WTC11 (cell line): ENCODE measurements at regions not wholly inside any gene's neighbourhood (a gene's known extent, or its start where the extent isn't known, plus 50 kb on each side); places are given as distances from the start of the nearest gene placed in this dataset.

ENCODE experiments used
- ATAC-seq: fragments of 200-7000 bp; cut with Tn5 transposase; 2 replicates; pipeline ENCODE4 v1.10.0; 2021; ENCODE audit warnings: mild to moderate bottlenecking, moderate library complexity
- CTCF ChIA-PET: fragments of 300-600 bp; sonication (Branson Sonifier 250); formaldehyde crosslinking; loops from one replicate; lab custom pipeline; 2021; ENCODE audit warnings: antibody characterized with exemption; lab: Charles Lee
- POLR2A ChIA-PET: fragments of 350-600 bp; sonication (Branson Sonifier 250); formaldehyde crosslinking; loops from one replicate; lab custom pipeline; 2021; ENCODE audit warnings: antibody characterized with exemption; lab: Charles Lee
- DNase-seq: peaks from one replicate; pipeline ENCODE4 v3.0.0; 2021; ENCODE audit warnings: low spot score
- H3K27ac Mint-ChIP-seq: 2 replicates; pipeline ENCODE4 v1.8.0; 2021; ENCODE audit warnings: mixed read lengths
- H3K27me3 Mint-ChIP-seq: 2 replicates; pipeline ENCODE4 v1.8.0; 2021; ENCODE audit warnings: low read depth, mild to moderate bottlenecking, moderate library complexity, mixed read lengths
- H3K36me3 Mint-ChIP-seq: 2 replicates; pipeline ENCODE4 v1.8.0; 2021; ENCODE audit warnings: mixed read lengths
- H3K4me1 Mint-ChIP-seq: 2 replicates; pipeline ENCODE4 v1.8.0; 2022; ENCODE audit warnings: mixed read lengths
- H3K4me3 Mint-ChIP-seq: 2 replicates; pipeline ENCODE4 v1.8.0; 2021; ENCODE audit warnings: mild to moderate bottlenecking, moderate library complexity, mixed read lengths
- H3K9me3 Mint-ChIP-seq: 2 replicates; pipeline ENCODE4 v1.8.0; 2021; ENCODE audit warnings: mixed read lengths
- AFF4 ChIP-seq: sonication (generic); formaldehyde crosslinking; IDR thresholded peaks from 2 replicates; pipeline ENCODE4 v1.8.1; 2023; ENCODE audit warnings: mild to moderate bottlenecking, missing genetic modification reagents, borderline replicate concordance
- E2F5 ChIP-seq: sonication (generic); formaldehyde crosslinking; IDR thresholded peaks from 2 replicates; pipeline ENCODE4 v1.8.1; 2022; ENCODE audit warnings: mild to moderate bottlenecking, moderate library complexity, missing genetic modification reagents
- ERG ChIP-seq: fragments of 250-450 bp; sonication (Bioruptor Pico); IDR thresholded peaks from 2 replicates; pipeline ENCODE4 v1.8.0; 2021; ENCODE audit warnings: mild to moderate bottlenecking
- ESRRA ChIP-seq: sonication (generic); formaldehyde crosslinking; IDR thresholded peaks from 2 replicates; pipeline ENCODE4 v1.8.1; 2022; ENCODE audit warnings: mild to moderate bottlenecking, missing genetic modification reagents, borderline replicate concordance
- ETV6 ChIP-seq: sonication (generic); formaldehyde crosslinking; IDR thresholded peaks from 2 replicates; pipeline ENCODE4 v1.8.1; 2022; ENCODE audit warnings: mild to moderate bottlenecking, missing genetic modification reagents
- GABPB1 ChIP-seq: sonication (generic); formaldehyde crosslinking; IDR thresholded peaks from 2 replicates; pipeline ENCODE4 v1.8.1; 2023; ENCODE audit warnings: mild to moderate bottlenecking, missing genetic modification reagents
- GRHL2 ChIP-seq: fragments of 250-450 bp; sonication (Bioruptor Pico); IDR thresholded peaks from 2 replicates; pipeline ENCODE4 v1.8.0; 2022; ENCODE audit warnings: mild to moderate bottlenecking, moderate library complexity; ENCODE audit not compliant: insufficient replicate concordance, severe bottlenecking
- NFE2L1 ChIP-seq: sonication (generic); formaldehyde crosslinking; IDR thresholded peaks from 2 replicates; pipeline ENCODE4 v1.8.1; 2023; ENCODE audit warnings: missing genetic modification reagents
- NR2C2 ChIP-seq: sonication (generic); formaldehyde crosslinking; IDR thresholded peaks from 2 replicates; pipeline ENCODE4 v1.8.0; 2022; ENCODE audit warnings: mild to moderate bottlenecking, missing genetic modification reagents
- NR3C1 ChIP-seq: sonication (generic); formaldehyde crosslinking; conservative IDR thresholded peaks from 2 replicates; pipeline ENCODE4 v1.8.1; 2023; ENCODE audit warnings: low read depth, mild to moderate bottlenecking, missing genetic modification reagents
- SMAD3 ChIP-seq: sonication (generic); formaldehyde crosslinking; IDR thresholded peaks from 2 replicates; pipeline ENCODE4 v1.8.0; 2022; ENCODE audit warnings: missing genetic modification reagents, mild to moderate bottlenecking, borderline replicate concordance
- SOX15 ChIP-seq: fragments of 250-450 bp; sonication (Bioruptor Pico); IDR thresholded peaks from 2 replicates; pipeline ENCODE4 v1.9.0; 2021; ENCODE audit warnings: mild to moderate bottlenecking
- TEAD4 ChIP-seq: sonication (generic); formaldehyde crosslinking; IDR thresholded peaks from 2 replicates; pipeline ENCODE4 v1.8.0; 2022; ENCODE audit warnings: mild to moderate bottlenecking, missing genetic modification reagents
- ZNF232 ChIP-seq: sonication (generic); formaldehyde crosslinking; IDR thresholded peaks from 2 replicates; pipeline ENCODE4 v1.8.0; 2022; ENCODE audit warnings: mild to moderate bottlenecking, missing genetic modification reagents
- ZNF281 ChIP-seq: sonication (generic); formaldehyde crosslinking; IDR thresholded peaks from 2 replicates; pipeline ENCODE4 v1.8.0; 2023; ENCODE audit warnings: mild to moderate bottlenecking, missing genetic modification reagents
- ZSCAN18 ChIP-seq: fragments of 250-450 bp; sonication (Bioruptor Pico); IDR thresholded peaks from 2 replicates; pipeline ENCODE4 v2.1.2; 2022; ENCODE audit warnings: mild to moderate bottlenecking, moderate library complexity

GRCh38 chr10:78260141-78260540 is 226.5 kb downstream of the RPS24 start (continued):
- TF ChIP-seq AFF4 (CRISPR knock-in tag) (no peak), ESRRA (CRISPR knock-in tag) (no peak)

GRCh38 chr10:78260680-78261079 is 227.0 kb downstream of the RPS24 start:
- Mint-ChIP-seq H3K36me3 (no peaks in the 10 kb centered on the region), H3K9me3 (no peaks in the 10 kb centered on the region), H3K27me3 (peaks cover 4% of the 10 kb centered on the region; the same call in 1 of the 2 replicates), H3K4me1 (no peaks in the 10 kb centered on the region), H3K27ac (no peak overlapping the region), H3K4me3 (no peak overlapping the region)
- POLR2A ChIA-PET, result no interaction called here
- TF ChIP-seq ZSCAN18 (CRISPR knock-in tag) (no peak), NR3C1 (CRISPR knock-in tag) (no peak), GABPB1 (CRISPR knock-in tag) (no peak), SOX15 (CRISPR knock-in tag) (no peak), ERG (CRISPR knock-in tag) (no peak), GRHL2 (no peak), SMAD3 (CRISPR knock-in tag) (no peak), ETV6 (CRISPR knock-in tag) (no peak), NR2C2 (CRISPR knock-in tag) (no peak), ZNF281 (CRISPR knock-in tag) (no peak), NFE2L1 (CRISPR knock-in tag) (no peak), TEAD4 (CRISPR knock-in tag) (no peak), ZNF232 (CRISPR knock-in tag) (no peak), E2F5 (no peak)
- CTCF ChIA-PET, result interaction anchor here (0.8 to 3.2 kb wide), 27 partner anchors 10 to 397 kb away, joined by 3 to 41 read pairs (median 4); no protein-coding TSS in a partner anchor
- ATAC-seq, result no peak
- no peak for DNase-seq
